Left lung (tissue), 4 donors: ENCODE measurements at regions not wholly inside any gene's neighbourhood (a gene's known extent, or its start where the extent isn't known, plus 50 kb on each side); places are given as distances from the start of the nearest gene placed in this dataset.
"Not testable (repeated sequence)": the region's sequence is repeated elsewhere in the genome, so short reads cannot be mapped to it uniquely, and the experiment has no call there.

Experiments used
- ATAC-seq: fragments of 200-7000 bp; cut with Tn5 transposase; one replicate; pipeline ENCODE4 v1.9.1; 2020; ENCODE audit warnings: moderate library complexity
- DNase-seq, 4 donors: peaks; one replicate each; pipeline ENCODE4 v3.0.0-alpha.2; 2013 to 2020
- H3K27ac ChIP-seq, 2 donors: fragments of 200-600 bp; sonication (generic) in 1 of 2; one replicate each; pipeline versions ENCODE4 v1.5.0 to v1.8.0; 2020 to 2021
- H3K27me3 ChIP-seq, 2 donors: fragments of 200-600 bp; sonication (generic) in 1 of 2; one replicate each; pipeline versions ENCODE4 v1.5.0 to v1.8.0; 2020 to 2021
- H3K36me3 ChIP-seq, 2 donors: fragments of 200-600 bp; sonication (generic) in 1 of 2; one replicate each; pipeline versions ENCODE4 v1.5.0 to v1.8.0; 2020 to 2021
- H3K4me1 ChIP-seq, 2 donors: fragments of 200-600 bp; one replicate each; pipeline ENCODE4 v1.8.0; 2021
- H3K4me3 ChIP-seq, 2 donors: fragments of 200-600 bp; sonication (generic) in 1 of 2; one replicate each; pipeline versions ENCODE4 v1.5.0 to v1.8.0; 2020 to 2021; ENCODE audit warnings: mild to moderate bottlenecking in 1 of 2
- H3K9me3 ChIP-seq, 2 donors: fragments of 200-600 bp; sonication (generic) in 1 of 2; one replicate each; pipeline versions ENCODE4 v1.5.0 to v1.8.0; 2020 to 2021
- CTCF ChIP-seq, 2 donors: fragments of 200-600 bp; sonication (generic) in 1 of 2; IDR thresholded peaks; one replicate each; pipeline versions ENCODE4 v1.5.0 to v1.8.0; 2021; ENCODE audit warnings: antibody characterized with exemption in 2 of 2
- intact Hi-C, 2 donors: fragments of 100-400 bp; cut with DNase I; formaldehyde crosslinking; loops; one replicate each; pipeline versions ENCODE4 v1.11.2 to v1.14.2; 2022
- donor health status: DM: no; HTN: yes; CAD: no.
- donor health status: DM: no; HTN: no; CAD: no.

GRCh38 chrX:35285289-35285962 is 342.8 kb downstream of the FAM47B start:
- Histone ChIP-seq H3K36me3 (no peaks in the 10 kb centered on the region), H3K4me3 (no peak overlapping the region), H3K27me3 (no peaks in the 10 kb centered on the region), H3K9me3 (no peaks in the 10 kb centered on the region), H3K27ac (no peak overlapping the region), H3K4me1 (no peaks in the 10 kb centered on the region)
- ATAC-seq = no peak
- DNase-seq = no peak
- no peak for TF ChIP-seq CTCF (IDR thresholded peaks at IDR 0.05)
- intact Hi-C loops = no loop called here

GRCh38 chrX:35288657-35289056 is 346.1 kb downstream of the FAM47B start:
- no peaks in the 10 kb centered on the region for H3K27me3 ChIP-seq
- H3K27ac ChIP-seq = no peak overlapping the region
- H3K4me1 ChIP-seq = no peaks in the 10 kb centered on the region
- ATAC-seq (no peak), DNase-seq (no peak)
- no peaks in the 10 kb centered on the region for H3K9me3 ChIP-seq
- intact Hi-C loops = no loop called here
- TF ChIP-seq CTCF (IDR thresholded peaks at IDR 0.05) = no peak
- H3K36me3 ChIP-seq = no peaks in the 10 kb centered on the region
- no peak overlapping the region for H3K4me3 ChIP-seq

- ATAC-seq (no peak), DNase-seq (no peak)
- Histone ChIP-seq H3K36me3 (no peaks in the 10 kb centered on the region), H3K27ac (no peak overlapping the region), H3K4me1 (no peaks in the 10 kb centered on the region), H3K27me3 (no peaks in the 10 kb centered on the region), H3K9me3 (no peaks in the 10 kb centered on the region), H3K4me3 (no peak overlapping the region)
- TF ChIP-seq CTCF (IDR thresholded peaks at IDR 0.05) = no peak
- intact Hi-C loops = no loop called here
These were observed 347.4 kb downstream of the FAM47B start for GRCh38 chrX:35289952-35290351.

- H3K4me3 ChIP-seq = no peak overlapping the region
- DNase-seq (no peak), ATAC-seq (no peak)
- H3K27me3 ChIP-seq = no peaks in the 10 kb centered on the region
- no peaks in the 10 kb centered on the region for H3K9me3 ChIP-seq
- no peaks in the 10 kb centered on the region for H3K4me1 ChIP-seq
- no peaks in the 10 kb centered on the region for H3K36me3 ChIP-seq
- no peak overlapping the region for H3K27ac ChIP-seq
- intact Hi-C loops = no loop called here
- TF ChIP-seq CTCF (IDR thresholded peaks at IDR 0.05) = no peak
These were observed 348.4 kb downstream of the FAM47B start for GRCh38 chrX:35291013-35291412.

- no peaks in the 10 kb centered on the region for H3K36me3 ChIP-seq
- ATAC-seq (no peak), DNase-seq (no peak)
- intact Hi-C loops = no loop called here
- H3K4me1 ChIP-seq = no peaks in the 10 kb centered on the region
- TF ChIP-seq CTCF (IDR thresholded peaks at IDR 0.05) = no peak
- H3K9me3 ChIP-seq = no peaks in the 10 kb centered on the region
- H3K27me3 ChIP-seq = no peaks in the 10 kb centered on the region
- no peak overlapping the region for H3K4me3 ChIP-seq
- no peak overlapping the region for H3K27ac ChIP-seq
These were observed 349.9 kb downstream of the FAM47B start for GRCh38 chrX:35292522-35292921.

- ATAC-seq, H3K27ac ChIP-seq, intact Hi-C loops, DNase-seq, H3K27me3 ChIP-seq, H3K4me3 ChIP-seq, H3K36me3 ChIP-seq, H3K4me1 ChIP-seq, H3K9me3 ChIP-seq: not testable (repeated sequence)
These were observed 362.4 kb downstream of the FAM47B start for GRCh38 chrX:35305037-35305436.
